ENCODE measurements at regions not wholly inside any gene's neighbourhood (a gene's known extent, or its start where the extent isn't known, plus 50 kb on each side); places are given as distances from the start of the nearest gene placed in this dataset.

DNA sequence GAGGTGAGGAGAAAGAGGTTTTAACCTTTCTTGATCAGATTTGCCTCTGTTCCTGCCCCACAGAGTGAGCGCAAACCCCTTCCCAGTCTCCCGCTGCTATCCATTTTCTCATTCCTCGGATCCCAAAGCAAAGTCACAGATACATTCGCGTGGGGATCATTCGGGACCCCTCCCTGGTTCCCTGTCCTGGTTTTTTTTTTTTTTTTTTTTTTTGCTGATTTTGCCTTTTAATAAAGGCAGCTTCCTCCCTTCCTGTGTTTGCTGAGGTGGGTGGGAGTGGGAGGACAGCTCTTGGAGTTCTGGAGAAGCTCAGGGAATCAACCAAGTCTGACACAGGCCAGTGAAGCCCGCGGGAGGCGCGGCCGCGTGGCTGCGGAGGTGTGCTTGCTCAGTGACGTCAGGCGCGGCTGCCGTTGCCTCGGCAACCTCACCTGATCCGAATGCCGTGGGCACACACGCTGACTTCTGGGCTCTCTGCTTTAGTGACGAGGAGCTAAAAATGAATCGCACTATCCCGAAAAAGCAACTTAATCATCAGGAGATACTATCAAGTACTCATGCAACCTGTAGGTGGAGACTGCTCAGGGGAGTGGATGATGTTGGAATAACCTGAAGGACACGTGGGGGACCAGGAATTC is 106.4 kb downstream of the TBX19 start:
- DNase-seq (ENCODE audit: low spot score), result peak; percentile 74

DNA sequence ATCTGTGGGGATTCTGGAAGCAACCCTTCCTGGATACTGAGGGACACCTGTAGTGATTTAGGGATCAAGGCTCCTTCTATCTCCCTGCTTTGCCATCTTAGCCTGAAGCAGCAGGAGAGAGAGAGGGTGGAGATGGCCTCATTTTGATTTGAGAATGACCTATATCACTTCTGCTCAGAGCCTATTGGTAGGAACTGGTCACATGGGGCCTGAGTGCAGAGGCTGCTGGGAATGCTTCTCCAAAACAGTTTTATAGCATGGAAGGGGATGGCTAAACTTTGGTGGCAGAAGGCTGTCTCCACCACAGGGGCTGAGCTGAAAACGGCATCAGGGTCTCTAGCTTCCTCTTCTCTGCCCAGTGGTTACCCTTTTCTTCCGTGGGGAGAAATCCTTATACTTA is 105.8 kb downstream of the TBX19 start:
- no peak for DNase-seq (ENCODE audit: low spot score)

GRCh38 chr1:168381850-168382249 is 101.2 kb downstream of the TBX19 start:
- DNase-seq (ENCODE audit: low spot score), result no peak

DNA sequence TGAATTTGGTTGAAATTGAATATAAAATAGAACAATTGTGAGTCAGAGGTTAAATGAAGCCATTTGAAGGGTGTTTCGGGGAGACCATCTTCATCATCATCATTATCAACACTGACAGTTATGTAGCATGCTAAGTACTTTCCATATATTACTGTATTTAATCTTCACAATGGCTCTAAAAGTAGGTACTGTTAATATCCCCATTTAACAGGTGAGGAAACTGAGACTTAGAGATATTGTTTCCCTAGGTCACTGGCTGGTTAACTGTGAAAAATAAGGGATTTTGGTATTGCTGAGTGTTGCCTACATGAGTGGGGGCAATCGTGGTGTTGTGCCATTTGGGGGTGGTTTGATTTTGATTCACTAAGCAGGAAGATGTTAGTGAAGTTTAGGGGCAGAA is 100.3 kb downstream of the TBX19 start:
- no peak for DNase-seq (ENCODE audit: low spot score)

DNA sequence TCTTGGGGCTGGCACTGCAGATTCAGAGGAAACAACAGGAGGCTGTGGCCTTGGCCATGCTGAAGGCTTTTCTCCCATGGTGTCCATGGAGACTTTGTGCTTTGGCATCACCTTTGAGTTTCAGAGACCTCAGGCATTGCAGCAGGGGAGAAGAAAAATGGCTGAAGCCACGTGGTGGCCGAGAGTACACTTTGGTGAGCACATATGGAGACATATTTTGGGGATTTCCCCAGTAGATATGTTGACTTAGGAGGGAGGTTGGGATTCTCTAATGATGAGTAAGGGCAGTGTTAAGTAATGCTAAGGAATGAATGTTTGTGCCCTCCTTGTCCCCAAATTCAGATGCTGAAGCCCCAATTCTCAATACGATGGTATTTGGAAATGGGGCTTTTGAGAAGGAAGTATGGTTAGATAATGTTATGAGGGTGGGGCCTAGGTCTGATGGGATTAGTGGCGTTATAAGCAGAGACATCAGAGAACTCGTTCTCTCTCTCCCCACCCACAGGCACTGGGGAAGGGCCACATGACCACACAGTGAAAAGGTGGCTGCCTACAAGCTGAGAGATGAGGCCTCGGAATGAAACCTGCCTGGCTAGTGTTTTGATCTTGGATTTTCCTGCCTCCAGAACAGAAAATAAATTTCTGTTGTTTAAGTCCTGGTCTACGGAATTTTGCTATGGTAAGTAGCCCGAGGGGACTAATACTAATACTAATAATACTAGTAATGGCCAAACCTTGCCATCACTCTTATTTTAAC is 98.6 kb downstream of the TBX19 start:
- no peak for DNase-seq (ENCODE audit: low spot score)

GRCh38 chr1:168375566-168376300 is 95.1 kb downstream of the TBX19 start:
- no peak for DNase-seq (ENCODE audit: low spot score)

- no peak for DNase-seq (ENCODE audit: low spot score)
These were observed 93.9 kb downstream of the TBX19 start for GRCh38 chr1:168374566-168374965.

- no peak for DNase-seq (ENCODE audit: low spot score)
These were observed 93.2 kb downstream of the TBX19 start for GRCh38 chr1:168373869-168374268.

DNA sequence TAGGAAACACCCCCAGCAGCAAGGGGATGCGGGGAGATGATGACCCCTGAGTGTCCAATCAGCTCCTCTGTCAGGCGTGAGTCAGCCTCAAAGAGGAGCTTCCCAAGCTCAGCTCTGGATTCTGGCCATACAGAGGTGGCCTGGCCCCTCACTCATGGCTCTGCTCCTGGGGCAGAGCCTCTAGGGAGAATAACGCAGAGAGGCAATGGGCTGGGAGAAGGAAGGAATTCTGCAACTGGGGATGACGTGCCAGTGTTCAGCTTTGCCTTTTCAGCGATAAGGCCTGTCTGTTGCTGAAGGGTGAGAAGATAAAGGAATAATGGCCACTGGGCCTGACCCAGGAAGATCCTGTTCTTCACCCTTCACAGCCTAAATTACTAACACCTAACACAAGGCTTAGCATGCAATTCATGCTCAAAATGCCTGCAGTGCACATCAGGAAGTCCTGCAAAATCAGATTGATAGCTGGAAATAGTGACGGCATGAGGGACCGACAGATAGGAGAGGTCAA is 92.2 kb downstream of the TBX19 start:
- no peak for DNase-seq (ENCODE audit: low spot score)

DNA sequence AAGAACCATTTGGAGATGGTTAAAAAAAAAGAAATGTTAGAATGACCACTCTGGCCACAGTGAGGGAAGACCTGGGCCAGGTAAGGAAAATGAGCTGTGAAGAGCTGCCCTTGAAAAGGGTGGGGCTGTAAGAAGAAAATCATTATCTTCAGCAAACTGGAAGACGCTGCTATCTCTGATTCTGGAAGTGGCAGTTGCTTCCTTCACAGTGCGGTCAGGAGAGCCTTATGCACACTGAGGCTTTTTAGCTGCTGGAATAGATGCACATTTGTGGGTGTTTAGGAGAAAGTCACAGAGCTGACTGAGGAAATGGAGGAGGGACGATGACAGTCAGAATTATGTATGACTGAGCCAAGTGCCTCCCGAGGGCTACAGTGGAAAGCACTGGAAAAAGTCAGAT is 91.6 kb downstream of the TBX19 start:
- DNase-seq (ENCODE audit: low spot score), result no peak

GRCh38 chr1:168371477-168371876 is 90.8 kb downstream of the TBX19 start:
- no peak for DNase-seq (ENCODE audit: low spot score)

DNA sequence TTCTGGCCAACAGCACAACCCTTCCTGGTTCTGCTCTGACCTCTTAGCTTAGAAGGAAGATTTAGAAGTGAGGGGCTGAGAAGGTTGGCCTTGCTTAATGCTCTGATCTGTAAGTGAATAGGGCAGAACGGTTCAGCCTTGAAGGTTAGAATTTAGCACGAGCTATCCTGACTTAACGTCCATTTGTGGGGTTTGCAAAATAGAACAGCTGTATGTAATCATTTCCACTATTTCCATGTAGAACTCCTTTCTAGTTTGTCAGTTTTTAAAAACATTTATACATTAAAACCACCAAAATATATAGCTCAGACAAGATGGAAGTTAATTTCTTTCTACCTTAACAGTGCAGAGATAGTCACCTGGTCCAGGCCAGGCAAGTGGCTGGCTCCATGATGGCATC is 89.9 kb downstream of the TBX19 start:
- no peak for DNase-seq (ENCODE audit: low spot score)

DNA sequence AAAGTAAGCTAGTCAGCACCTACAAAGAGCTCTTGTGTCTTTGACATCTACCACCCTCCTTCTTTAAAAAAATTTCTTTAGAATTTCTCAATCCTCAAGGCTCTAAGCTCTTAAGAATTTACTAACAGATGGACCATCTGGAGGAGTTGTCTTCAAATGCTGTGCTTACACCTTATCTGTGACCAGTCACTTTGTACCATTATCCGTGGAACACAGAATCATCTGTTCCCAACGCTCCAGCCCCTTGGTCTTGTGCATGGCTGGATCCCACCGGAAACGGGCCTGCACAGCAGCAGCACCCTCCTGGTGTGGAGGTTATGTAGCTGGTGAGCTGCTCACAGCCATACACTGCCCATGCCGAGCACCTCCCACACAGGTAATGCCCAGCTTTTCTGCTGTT is 89.0 kb downstream of the TBX19 start:
- DNase-seq (ENCODE audit: low spot score), result no peak

DNA sequence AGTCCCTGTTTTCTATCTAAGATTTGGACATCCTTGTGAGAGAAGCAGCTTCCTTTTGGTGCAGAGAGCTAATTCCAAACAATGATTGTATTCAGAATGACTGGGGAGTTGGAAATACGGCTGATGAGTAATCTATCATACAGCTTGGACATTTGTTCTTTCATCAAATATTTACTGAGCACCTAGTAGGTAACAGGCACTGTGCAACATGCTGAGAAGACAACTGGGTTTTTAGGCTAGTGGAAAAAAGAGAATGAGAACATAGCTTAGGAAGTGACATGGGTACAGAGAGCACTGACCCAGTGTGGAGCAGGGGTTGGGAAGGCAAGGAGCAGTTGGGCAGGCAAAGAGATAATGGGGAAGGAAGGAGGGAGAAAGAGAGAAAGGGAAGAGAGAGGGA is 87.5 kb downstream of the TBX19 start:
- no peak for DNase-seq (ENCODE audit: low spot score)

DNA sequence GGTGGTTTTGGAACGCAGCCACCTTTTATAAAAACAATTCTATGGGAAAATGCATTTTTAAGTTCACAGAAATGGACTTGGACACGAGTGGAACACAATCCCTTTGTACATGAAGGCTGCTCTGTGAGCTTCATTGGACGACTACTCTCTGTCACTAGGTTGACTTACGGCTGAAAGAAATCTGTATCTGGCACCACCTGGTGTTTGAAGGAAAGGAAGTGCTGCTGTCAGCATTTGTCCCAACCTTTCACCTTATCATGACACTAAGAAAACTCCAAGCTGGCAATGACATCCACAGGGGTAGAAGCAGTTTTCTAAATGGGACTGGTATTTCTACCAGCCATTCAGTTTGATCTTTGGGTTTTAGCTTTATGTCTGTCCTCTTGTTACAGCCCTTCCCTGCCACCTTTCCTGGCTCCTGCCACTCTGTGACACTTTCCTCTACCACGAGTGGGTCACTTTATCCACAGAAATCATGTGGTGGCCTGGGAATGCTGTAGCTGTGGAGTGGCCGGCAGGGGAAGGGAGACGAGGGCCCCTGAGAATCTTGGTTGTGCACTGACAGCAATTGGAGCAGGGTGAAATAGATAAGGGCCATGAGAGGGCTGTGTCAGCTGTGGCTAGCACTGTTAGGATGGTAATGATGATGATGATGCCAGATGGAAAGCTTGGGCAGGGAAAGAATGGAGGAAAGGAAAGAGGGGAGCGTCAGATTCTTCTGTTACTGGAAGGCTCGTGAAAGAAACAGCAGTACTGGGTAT is 85.2 kb downstream of the TBX19 start:
- peak; percentile 39 for DNase-seq (ENCODE audit: low spot score)
